ENCODE measurements at regions not wholly inside any gene's neighbourhood (a gene's known extent, or its start where the extent isn't known, plus 50 kb on each side); places are given as distances from the start of the nearest gene placed in this dataset.
"Not testable (repeated sequence)": the region's sequence is repeated elsewhere in the genome, so short reads cannot be mapped to it uniquely, and the experiment has no call there.

DNA sequence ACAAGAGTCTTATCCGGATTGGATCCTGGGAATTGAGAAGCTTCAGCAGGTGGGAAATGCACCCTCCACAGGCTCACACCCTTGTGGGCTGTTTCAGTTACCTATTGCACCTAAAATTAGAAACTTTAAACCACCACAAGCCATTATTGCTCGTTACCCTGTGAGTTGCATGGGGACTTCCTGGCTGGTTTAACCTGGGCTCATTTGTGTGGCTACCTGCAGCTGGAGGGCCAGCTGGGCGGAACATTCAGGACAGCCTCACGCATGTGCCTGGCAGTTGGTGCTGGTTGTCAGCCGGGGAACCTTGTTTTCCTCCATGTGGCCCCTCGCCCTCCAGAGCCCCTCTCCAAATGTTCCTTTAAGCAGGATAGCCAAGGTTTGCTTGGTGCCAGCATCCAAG is 118.5 kb upstream of the DEFB108B start:
- H3K27me3 ChIP-seq (ENCODE audit: control insufficient read depth, insufficient read depth, low read length); ATAC-seq; H3K27ac ChIP-seq (ENCODE audit: low read length); H3K9me3 ChIP-seq (ENCODE audit: control insufficient read depth, insufficient read depth, low read depth, low read length); POLR2A ChIA-PET; DNase-seq (ENCODE audit: low read depth, low spot score); H3K4me3 ChIP-seq (ENCODE audit: low read depth in 2 of 2, low read length in 2 of 2); in situ Hi-C loops (cut with HindIII; ENCODE audit: low pct_unique_long_range_greater_than_20kb, low sequenced_read_pairs); intact Hi-C loops (cut with micrococcal nuclease; ENCODE audit: unreplicated experiment); H3K4me1 ChIP-seq (ENCODE audit: control insufficient read depth, insufficient read depth, low read length); H3K36me3 ChIP-seq (ENCODE audit: control insufficient read depth, insufficient read depth, low read length); BruUV-seq (replicated peaks); CTCF ChIA-PET: not testable (repeated sequence)

DNA sequence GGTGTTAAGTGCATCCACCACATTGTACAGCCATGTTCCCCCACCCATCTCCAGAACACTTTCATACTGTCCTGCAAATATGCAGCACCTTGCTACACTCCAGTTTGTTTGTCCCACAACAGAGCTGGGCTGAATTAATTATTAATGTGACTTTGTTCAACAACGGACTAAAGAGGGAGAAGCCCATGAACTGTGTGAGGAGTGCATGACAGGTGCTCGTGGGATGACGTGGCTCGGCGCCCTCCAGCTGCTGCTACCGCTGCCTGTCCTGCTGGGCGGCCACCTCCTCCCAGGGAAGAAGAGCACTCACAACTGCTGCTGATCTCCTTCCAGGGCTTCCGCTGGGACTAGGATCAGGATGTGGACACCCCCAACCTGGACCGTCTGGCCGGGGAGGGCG is 111.2 kb upstream of the DEFB108B start:
- CTCF ChIA-PET; intact Hi-C loops (cut with micrococcal nuclease; ENCODE audit: unreplicated experiment); H3K4me1 ChIP-seq (ENCODE audit: control insufficient read depth, insufficient read depth, low read length); H3K27ac ChIP-seq (ENCODE audit: low read length); in situ Hi-C loops (cut with HindIII; ENCODE audit: low pct_unique_long_range_greater_than_20kb, low sequenced_read_pairs); ATAC-seq; H3K4me3 ChIP-seq (ENCODE audit: low read depth in 2 of 2, low read length in 2 of 2); POLR2A ChIA-PET; H3K27me3 ChIP-seq (ENCODE audit: control insufficient read depth, insufficient read depth, low read length); H3K9me3 ChIP-seq (ENCODE audit: control insufficient read depth, insufficient read depth, low read depth, low read length); BruUV-seq (replicated peaks); H3K36me3 ChIP-seq (ENCODE audit: control insufficient read depth, insufficient read depth, low read length); DNase-seq (ENCODE audit: low read depth, low spot score): not testable (repeated sequence)

- H3K9me3 ChIP-seq (ENCODE audit: control insufficient read depth, insufficient read depth, low read depth, low read length); POLR2A ChIA-PET; H3K27ac ChIP-seq (ENCODE audit: low read length); H3K36me3 ChIP-seq (ENCODE audit: control insufficient read depth, insufficient read depth, low read length); intact Hi-C loops (cut with micrococcal nuclease; ENCODE audit: unreplicated experiment); H3K4me3 ChIP-seq (ENCODE audit: low read depth in 2 of 2, low read length in 2 of 2); BruUV-seq (replicated peaks); CTCF ChIA-PET; H3K4me1 ChIP-seq (ENCODE audit: control insufficient read depth, insufficient read depth, low read length); DNase-seq (ENCODE audit: low read depth, low spot score); H3K27me3 ChIP-seq (ENCODE audit: control insufficient read depth, insufficient read depth, low read length); ATAC-seq; in situ Hi-C loops (cut with HindIII; ENCODE audit: low pct_unique_long_range_greater_than_20kb, low sequenced_read_pairs): not testable (repeated sequence)
Observed at GRCh38 chr11:71723991-71724390, 109.0 kb upstream of the DEFB108B start.

DNA sequence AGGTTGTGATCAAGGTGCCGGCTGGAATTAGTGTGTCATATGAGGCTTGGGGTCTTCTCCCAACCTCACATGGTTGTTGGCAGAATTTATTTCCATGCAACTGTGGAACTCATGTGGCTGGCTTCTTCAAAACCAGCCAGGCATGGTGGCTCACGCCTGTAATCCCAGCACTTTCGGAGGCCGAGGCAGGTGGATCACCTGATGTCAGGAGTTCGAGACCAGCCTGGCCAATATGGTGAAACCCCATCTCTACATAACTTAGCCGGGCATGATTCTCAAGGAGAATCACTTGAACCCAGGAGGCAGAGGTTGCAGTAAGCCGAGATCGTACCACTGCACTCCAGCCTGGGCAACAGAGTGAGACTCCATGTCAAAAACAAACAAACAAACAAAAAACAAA is 102.3 kb upstream of the DEFB108B start:
- intact Hi-C loops (cut with micrococcal nuclease; ENCODE audit: unreplicated experiment); CTCF ChIA-PET; H3K4me1 ChIP-seq (ENCODE audit: control insufficient read depth, insufficient read depth, low read length); ATAC-seq; in situ Hi-C loops (cut with HindIII; ENCODE audit: low pct_unique_long_range_greater_than_20kb, low sequenced_read_pairs); H3K27me3 ChIP-seq (ENCODE audit: control insufficient read depth, insufficient read depth, low read length); DNase-seq (ENCODE audit: low read depth, low spot score); H3K4me3 ChIP-seq (ENCODE audit: low read depth in 2 of 2, low read length in 2 of 2); BruUV-seq (replicated peaks); H3K9me3 ChIP-seq (ENCODE audit: control insufficient read depth, insufficient read depth, low read depth, low read length); H3K27ac ChIP-seq (ENCODE audit: low read length); H3K36me3 ChIP-seq (ENCODE audit: control insufficient read depth, insufficient read depth, low read length): not testable (repeated sequence)
- POLR2A ChIA-PET, result interaction anchor here (0.6 kb wide), 1 partner anchor 77 kb away, joined by 13 read pairs; no protein-coding TSS in a partner anchor

GRCh38 chr11:71734368-71734767 is 98.6 kb upstream of the DEFB108B start:
- TF ChIP-seq CTCF (IDR thresholded peaks at IDR 0.05), result peak; percentile 71
- H3K27ac ChIP-seq (ENCODE audit: low read length); intact Hi-C loops (cut with micrococcal nuclease; ENCODE audit: unreplicated experiment); ATAC-seq; H3K9me3 ChIP-seq (ENCODE audit: control insufficient read depth, insufficient read depth, low read depth, low read length); DNase-seq (ENCODE audit: low read depth, low spot score); CTCF ChIA-PET; H3K27me3 ChIP-seq (ENCODE audit: control insufficient read depth, insufficient read depth, low read length); H3K4me1 ChIP-seq (ENCODE audit: control insufficient read depth, insufficient read depth, low read length); in situ Hi-C loops (cut with HindIII; ENCODE audit: low pct_unique_long_range_greater_than_20kb, low sequenced_read_pairs); H3K36me3 ChIP-seq (ENCODE audit: control insufficient read depth, insufficient read depth, low read length); POLR2A ChIA-PET; BruUV-seq (replicated peaks); H3K4me3 ChIP-seq (ENCODE audit: low read depth in 2 of 2, low read length in 2 of 2): not testable (repeated sequence)

DNA sequence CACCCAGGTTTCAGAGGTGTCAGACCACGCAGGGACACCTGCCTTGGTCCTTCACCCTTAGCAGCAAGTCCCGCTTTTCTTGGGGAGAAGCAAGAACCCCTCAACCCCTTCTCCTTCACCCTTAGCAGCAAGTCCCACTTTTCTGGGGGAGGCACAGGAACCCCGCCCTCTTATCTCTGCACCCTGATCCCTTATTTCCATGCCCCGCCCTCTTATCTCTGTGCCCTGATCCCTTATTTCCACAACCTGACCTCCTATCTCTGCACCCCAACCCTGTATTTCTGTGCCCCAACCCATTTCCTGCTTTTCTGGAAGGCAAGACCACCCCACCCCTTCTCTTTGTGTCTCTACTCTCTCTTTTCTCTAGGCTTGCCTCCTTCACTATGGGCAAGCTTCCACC is 94.7 kb upstream of the DEFB108B start:
- H3K4me1 ChIP-seq (ENCODE audit: control insufficient read depth, insufficient read depth, low read length); H3K27me3 ChIP-seq (ENCODE audit: control insufficient read depth, insufficient read depth, low read length); ATAC-seq; H3K27ac ChIP-seq (ENCODE audit: low read length); DNase-seq (ENCODE audit: low read depth, low spot score); intact Hi-C loops (cut with micrococcal nuclease; ENCODE audit: unreplicated experiment); H3K36me3 ChIP-seq (ENCODE audit: control insufficient read depth, insufficient read depth, low read length); in situ Hi-C loops (cut with HindIII; ENCODE audit: low pct_unique_long_range_greater_than_20kb, low sequenced_read_pairs); POLR2A ChIA-PET; CTCF ChIA-PET; H3K9me3 ChIP-seq (ENCODE audit: control insufficient read depth, insufficient read depth, low read depth, low read length); BruUV-seq (replicated peaks); H3K4me3 ChIP-seq (ENCODE audit: low read depth in 2 of 2, low read length in 2 of 2): not testable (repeated sequence)

DNA sequence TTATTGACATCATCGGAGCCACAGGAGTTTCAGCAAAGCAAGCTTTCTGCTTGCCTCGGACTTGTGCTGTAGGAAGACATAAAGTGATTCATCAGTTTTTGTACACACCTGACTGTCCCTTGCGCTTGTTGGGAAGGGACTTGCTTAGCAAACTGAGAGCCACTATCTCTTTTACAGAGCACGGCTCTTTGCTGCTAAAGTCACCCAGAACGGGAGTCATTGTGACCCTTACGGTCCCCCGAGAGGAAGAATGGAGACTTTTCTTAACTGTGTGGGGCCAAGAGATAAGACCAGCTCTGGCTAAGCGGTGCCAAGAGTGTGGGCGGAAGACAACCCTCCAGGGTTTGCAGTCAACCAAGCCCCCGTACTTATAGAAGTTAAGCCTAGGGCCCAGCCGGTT is 89.6 kb upstream of the DEFB108B start:
- H3K36me3 ChIP-seq (ENCODE audit: control insufficient read depth, insufficient read depth, low read length); H3K4me3 ChIP-seq (ENCODE audit: low read depth in 2 of 2, low read length in 2 of 2); POLR2A ChIA-PET; ATAC-seq; DNase-seq (ENCODE audit: low read depth, low spot score); BruUV-seq (replicated peaks); H3K27ac ChIP-seq (ENCODE audit: low read length); H3K27me3 ChIP-seq (ENCODE audit: control insufficient read depth, insufficient read depth, low read length); in situ Hi-C loops (cut with HindIII; ENCODE audit: low pct_unique_long_range_greater_than_20kb, low sequenced_read_pairs); CTCF ChIA-PET; H3K9me3 ChIP-seq (ENCODE audit: control insufficient read depth, insufficient read depth, low read depth, low read length); H3K4me1 ChIP-seq (ENCODE audit: control insufficient read depth, insufficient read depth, low read length); intact Hi-C loops (cut with micrococcal nuclease; ENCODE audit: unreplicated experiment): not testable (repeated sequence)

Data from Panc1 (cell line).